NAMALWA (cell line): ENCODE measurements at regions not wholly inside any gene's neighbourhood (a gene's known extent, or its start where the extent isn't known, plus 50 kb on each side); places are given as distances from the start of the nearest gene placed in this dataset.
"Not testable (repeated sequence)": the region's sequence is repeated elsewhere in the genome, so short reads cannot be mapped to it uniquely, and the experiment has no call there.

ENCODE experiments used
- DNase-seq: peaks from one replicate; pipeline ENCODE4 v3.0.0-alpha.2; 2015; ENCODE audit warnings: low spot score

DNA sequence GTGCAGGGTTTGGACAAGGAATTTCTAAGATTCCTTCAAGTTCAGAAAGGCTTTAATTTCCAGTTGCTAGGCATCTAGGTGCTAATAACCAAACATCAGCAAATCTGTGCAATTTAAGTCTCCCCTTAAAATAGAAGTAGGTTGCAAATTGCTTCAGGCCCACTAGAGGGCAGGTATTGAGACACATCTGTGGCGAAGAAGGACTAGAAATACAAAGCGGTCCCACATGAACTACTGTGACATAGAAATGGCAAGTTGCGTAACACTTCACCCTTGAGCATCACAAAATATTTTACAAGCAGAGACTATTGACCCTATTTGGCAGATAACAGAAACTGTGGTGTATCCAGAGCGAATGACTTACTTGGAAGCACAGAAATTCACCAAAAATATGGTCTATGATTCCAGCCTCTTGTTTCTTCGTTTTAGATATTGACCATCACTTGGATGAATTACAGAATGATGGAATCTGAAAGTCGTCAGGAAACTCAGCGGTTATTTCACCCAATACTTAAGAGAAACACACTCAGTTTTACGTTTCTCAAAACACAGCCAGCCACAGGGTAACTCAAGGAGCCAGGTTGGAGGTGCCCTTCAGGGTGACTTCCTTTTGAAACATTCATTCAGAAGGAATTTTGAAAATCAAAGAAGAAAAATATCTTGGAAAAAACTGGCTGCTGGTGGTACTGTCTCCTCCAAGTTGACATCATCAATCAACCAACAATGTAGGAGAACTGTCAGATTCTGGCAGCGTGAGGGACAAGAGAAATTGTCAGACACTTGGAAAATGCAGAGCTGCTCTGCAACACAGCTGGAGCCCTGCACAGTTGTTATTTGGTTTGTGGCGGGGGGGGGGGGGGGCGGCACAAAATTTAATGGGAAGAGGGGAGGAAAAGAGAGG lies 256.3 kb upstream of the MINDY3 start:
- peak; percentile 47 for DNase-seq

DNA sequence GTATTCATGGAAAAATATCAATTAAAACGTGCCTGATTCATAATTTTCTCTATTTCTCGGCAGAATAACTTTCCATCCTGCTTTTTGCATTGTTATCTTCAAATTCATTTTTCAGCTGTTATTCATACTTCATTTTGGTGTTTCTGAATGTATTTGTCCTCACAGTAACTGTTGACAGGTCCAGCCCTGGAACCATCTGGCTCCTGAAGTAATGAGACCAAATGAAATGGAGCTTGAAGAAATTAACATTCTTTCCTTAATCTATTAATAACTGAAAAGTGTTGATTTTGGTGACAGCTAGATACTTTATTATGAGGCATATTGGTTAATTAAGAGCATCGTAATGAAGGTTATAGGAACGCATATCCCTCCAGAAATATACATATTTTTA lies 257.0 kb upstream of the MINDY3 start:
- DNase-seq = no peak

DNA sequence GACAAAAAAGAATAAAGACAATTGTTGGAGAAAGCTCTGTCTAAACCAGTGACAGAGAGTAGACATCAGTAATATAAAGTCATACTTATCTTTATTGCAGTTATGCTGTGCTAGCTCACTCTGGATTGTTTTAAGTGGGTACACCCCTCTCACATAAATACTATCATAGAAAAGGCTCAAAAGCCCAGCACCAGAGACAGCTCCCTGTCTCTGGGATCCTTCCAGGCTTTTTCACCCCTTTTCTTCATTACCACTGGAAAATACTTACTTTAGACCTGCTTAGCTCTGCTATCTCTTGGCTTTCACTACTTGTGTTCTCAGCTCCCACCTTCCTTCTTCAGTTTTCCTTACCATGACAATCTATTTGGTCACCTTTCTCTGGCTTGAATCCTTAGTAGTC lies 259.1 kb upstream of the MINDY3 start:
- DNase-seq = no peak

DNA sequence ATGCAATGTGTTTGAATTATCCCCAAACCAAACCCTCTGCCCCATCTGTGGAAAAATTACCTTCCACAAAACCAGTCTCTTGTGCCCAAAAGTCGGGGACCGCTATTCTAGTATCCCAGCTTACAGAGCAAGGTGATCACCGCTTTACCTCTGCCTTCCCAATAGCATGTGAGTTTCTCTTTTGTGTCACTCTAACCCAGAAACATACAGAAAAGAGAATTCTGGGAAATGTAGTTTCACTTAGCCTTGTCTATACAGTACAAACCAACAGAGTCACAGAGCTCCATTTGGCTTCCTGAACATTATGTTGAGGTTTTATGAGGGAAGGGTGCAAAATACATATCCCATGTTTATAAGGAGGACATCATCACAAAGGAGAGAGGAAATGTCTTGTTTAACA lies 260.3 kb upstream of the MINDY3 start:
- no peak for DNase-seq

DNA sequence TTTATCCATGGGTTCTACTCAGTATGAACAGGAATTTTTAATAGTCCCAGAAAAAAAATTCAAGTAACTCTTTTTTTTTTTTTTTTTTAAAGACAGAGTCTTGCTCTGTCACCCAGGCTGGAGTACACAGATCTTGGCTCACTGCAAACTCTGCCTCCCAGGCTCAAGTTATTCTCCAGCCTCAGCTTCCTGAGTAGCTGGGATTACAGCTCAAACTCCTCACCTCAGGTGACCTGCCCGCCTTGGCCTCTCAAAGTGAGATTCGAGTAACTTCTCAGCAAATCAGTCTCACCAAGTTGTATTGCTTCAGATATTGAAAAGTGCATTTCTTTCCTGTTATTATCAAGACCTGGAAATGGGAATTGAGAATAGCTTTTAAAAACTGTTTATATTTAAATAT lies 281.2 kb upstream of the MINDY3 start:
- DNase-seq = no peak

DNA sequence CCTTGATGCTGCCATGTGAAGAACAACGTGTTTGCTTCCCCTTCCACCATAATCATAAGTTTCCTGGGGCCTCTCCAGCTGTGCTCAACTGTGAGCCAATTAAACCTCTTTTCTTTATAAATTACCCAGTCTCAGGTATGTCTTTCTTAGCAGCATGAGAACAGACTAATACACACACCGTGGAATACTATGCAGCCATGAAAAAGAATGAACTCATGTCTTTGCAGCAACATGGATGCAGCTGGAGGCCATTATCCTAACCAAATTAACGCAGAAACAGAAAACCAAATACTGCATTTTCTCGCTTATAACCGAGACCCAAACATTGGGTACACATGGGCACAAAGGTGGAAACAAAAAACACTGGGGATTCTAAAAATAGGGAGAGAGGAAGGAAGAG lies 286.7 kb upstream of the MINDY3 start:
- DNase-seq = no peak

DNA sequence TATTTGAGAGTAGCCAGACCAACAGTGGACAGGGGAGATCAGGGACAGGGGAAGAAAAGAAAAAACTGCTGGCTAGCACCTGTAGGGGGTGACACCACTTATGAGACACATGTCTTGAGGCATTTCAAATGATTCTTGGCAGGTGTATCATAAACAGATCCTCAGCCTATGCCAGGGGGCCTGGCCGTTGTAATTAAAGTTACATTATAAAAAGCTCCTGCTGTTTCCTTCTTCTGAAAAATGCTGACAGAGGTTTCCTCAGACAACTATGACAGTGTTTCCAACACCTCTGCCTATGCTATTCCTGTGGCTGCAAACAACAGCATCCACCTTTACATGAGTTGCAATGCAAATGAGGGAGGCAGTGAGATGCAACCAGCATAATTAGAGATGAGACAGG lies 281.0 kb upstream of the PTER start:
- no peak for DNase-seq

DNA sequence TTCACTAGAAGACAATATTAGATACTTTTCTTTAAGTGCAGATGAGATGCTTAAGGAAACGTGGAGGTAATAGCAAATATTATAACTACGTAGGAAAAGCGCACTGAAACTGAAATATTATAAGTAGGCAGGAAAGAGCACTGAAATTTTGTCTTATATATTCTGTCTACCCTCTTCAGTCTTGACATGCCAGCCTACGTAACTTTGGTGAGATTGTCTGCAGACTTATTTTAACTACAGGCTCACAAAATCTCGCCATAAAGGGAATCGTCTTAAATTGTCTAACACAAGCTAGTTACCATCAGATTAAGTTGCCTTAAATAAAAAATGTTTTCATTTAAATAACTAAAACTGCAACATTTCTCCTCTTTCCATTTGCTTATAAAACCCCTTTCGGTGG lies 280.1 kb upstream of the PTER start:
- DNase-seq = no peak

DNA sequence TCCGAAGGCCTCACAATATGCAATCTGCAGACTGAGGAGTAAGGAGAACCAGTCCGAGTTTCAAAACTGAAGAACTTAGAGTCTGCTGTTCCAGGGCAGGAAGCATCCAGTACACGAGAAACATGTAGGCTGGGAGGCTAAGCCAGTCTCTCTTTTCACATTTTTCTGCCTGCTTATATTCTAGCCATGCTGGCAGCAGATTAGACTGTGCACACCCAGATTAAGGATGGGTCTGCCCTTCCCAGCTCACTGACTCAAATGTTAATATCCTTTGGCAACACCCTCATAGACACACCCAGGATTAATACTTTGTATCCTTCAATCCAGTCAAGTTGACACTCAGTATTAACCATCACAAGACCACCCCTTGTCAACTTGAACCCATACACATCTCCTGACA lies 271.7 kb upstream of the PTER start:
- not testable (repeated sequence) for DNase-seq

DNA sequence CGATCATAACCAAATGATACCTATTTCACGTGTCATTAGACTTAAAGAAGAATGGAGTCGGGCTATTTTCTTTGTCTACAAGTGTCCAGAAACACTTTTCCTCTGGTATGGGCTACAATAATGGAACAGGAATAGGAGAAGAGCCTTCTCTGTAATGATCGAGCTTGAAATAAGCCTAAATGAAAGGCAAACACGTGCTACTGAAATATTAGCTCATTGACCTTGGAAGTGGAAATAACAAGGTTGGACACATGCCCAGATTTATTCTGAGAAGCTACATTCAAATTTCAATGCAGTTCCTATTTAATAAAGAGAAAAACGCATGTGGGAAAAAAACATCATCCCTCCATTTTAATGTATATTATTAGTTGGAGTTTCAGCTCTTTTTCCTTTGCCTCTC lies 254.7 kb upstream of the PTER start:
- no peak for DNase-seq

DNA sequence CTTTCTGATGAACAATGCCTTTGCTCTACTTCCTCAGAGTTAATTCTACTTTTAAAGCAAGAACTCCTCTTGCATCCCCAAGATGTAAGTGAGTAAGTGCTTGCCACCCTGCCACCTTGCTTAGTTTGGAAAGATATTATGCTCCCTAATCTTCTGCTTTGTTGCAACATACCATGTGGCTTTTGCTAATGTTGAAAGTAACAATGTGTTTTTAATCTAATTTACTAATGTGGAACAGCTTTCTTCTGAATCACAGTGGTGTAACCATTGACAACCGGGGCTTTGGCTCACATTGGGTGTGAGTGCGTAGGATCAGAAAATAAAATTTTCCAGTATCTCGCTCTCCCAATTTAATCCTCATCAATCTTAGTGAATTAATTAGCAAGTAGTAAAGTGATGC lies 254.1 kb upstream of the PTER start:
- no peak for DNase-seq

DNA sequence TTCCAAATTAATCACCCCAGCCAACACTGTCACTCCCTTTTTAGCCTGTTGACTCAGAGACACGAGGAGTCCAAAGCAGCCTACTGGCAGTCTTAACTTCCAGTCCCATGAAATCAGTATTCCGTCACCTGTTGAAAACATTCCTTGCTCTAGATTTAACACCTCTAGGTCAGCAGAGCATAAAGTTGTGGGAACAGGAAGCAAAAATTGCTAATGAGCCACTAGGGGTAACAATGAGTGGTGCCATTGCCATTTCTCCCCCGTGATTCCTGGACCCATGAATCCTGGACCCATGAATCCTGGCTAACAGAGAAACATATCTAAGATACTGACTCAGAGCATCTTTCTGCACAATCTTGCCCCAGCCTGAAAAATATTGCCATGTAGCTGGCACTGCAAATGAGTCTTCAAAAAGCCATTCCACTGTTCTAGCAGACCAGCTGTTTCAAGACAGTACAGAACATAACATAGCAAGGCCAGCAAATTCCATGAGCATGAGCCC lies 252.7 kb upstream of the PTER start:
- no peak for DNase-seq

DNA sequence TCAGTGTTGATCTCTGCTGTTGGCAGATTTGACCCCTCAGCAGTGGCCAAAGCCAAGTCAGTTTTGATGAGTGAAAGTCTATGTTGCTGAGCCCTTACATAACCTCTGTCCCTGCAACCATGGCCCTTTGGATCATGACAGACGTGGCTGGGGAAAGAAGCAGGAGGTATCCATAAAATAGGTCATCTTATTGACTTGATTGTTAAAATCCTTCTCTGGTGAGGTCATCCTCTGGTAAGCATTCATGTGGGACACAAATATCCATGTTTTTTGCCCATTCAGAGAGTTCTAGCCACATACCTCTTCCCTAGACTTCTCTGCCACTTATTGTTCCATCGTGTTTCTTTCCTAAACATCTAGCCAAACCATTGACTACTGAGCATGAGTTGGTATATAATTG lies 251.9 kb upstream of the PTER start:
- DNase-seq = no peak

DNA sequence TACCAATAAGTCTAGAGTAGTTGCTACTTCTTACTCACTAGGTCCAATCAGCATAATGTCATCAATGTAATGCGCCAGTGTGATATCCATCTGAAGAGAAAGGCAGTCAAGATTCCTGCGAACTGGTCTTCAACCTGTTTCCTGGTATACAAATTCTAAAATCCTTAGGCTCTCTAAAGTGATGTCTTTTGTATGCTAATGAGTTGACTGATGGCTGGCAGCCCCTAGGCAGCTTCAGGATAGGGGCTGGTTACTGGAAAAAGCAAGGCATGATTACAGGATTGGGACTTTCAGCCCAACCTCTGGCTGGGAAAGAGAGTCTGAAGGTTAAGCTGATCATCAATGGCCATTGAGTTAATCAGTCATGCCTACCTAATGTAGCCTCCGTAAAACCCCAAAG lies 250.2 kb upstream of the PTER start:
- no peak for DNase-seq

DNA sequence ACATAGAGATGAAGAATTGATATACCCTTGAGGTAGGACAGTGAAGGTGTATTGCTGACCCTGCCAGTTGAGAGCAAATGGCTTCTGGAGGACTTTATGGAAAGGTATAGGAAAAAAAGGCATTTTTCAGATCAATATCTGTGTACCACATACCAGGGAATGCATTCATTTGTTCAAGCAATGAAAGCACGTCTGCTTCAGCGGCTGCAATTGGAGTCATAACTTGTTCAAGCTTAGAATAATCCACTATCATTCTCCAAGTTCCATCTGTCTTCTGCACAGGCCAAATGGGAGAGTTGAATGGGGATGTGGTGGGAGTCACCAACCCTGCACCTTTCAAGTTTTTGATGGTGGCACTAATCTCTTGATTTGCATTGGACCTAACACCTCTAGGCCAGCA lies 249.6 kb upstream of the PTER start:
- DNase-seq = no peak

DNA sequence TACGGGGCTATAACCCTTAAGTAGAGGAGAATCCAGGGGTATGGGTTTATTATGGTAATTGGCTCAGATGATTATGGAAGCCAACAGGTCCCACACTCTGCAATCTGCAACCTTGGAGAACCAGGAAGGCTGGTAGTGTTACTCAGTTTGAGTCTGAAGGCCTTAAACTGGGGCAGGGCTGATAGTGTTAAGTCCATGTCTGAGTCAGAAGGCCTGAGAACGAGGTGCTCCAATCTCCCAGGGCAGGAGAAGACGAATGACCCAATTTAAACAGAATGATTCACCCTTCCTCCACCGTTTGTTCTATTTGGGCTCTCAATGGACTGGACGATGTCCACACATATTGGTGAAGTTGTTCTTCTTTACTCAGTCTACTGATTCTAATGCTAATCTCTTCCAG lies 244.5 kb upstream of the PTER start:
- DNase-seq = no peak

DNA sequence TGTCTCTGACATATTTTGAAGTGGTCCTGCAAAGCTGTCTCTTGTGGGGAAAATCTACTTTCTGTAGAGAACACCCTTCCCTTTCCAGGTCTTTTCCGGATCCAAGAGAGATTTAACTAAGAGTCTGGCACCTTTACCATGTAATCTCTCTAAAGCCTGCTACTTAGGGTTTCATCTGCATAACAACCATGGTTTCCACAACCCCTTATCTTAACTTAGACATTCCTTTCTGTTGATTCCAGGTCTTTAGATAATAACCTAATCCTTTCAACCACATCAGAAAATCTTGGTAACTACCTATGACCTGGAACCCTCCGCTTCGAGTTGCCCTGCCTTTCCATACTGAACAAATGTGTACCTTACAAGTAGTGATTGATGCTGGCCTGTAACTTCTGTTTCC lies 243.6 kb upstream of the PTER start:
- DNase-seq = no peak

DNA sequence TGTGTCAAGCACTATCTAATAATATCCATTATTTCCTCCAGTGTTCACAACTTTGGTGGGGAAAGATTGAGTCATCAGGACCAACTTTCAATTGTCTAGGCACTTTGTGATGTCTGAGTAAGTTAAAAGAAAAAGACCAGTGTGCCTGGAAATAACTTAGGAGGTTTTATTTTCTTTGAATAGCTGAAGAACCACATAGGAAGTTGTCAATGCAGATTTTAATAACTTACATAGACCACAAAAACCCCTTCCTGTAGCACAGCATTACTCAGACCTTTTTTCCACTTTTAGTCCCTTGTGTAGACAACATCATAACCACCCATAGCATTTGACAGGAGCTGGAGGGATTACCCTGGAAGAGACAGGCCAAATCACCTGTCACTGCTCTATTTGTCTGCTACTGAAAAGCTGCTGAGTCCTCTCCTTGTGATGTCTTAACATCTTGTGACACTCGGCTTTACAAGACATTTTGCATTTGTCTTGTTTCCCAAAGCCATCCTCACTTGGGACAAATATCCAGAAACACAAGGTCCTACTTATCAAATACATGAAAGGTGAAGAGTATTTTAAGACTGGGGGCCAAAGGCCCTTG lies 241.5 kb upstream of the PTER start:
- no peak for DNase-seq

DNA sequence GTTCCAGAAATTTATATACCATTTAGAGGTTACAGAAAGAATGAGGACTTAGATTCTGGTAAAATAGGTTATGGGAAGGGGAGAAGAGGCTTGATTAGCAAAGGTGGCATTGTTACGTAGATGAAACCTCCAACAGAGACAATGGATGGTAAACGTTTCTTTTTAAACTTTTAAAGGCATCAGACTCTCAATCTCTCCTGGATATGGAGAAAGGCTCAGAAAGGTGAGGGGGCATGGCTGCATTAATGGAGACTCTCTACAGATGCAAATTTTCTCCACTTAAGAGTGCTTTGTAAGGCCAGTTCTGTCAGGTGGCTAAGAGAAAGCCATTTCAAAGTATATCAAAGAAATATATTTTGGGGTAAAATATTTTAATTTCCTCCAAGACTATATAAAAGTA lies 240.9 kb upstream of the PTER start:
- DNase-seq = no peak

DNA sequence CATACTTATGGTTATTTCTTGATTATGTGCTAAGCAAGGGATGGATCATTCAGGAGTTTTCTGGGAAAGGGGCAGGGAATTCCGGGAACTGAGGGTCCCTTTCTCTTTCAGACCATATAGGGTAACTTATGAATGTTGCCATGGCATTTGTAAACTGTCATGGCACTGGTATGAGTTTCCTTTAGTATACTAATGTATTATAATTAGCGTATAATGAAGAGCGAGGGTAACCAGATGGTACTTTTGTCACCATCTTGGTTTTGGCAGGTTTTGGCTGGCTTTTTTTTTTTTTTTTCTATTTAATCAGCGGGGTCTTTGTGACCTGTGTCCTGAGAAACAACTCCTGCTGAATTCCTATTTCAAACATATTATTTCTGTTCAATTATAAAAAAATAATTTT lies 237.6 kb upstream of the PTER start:
- DNase-seq = no peak

DNA sequence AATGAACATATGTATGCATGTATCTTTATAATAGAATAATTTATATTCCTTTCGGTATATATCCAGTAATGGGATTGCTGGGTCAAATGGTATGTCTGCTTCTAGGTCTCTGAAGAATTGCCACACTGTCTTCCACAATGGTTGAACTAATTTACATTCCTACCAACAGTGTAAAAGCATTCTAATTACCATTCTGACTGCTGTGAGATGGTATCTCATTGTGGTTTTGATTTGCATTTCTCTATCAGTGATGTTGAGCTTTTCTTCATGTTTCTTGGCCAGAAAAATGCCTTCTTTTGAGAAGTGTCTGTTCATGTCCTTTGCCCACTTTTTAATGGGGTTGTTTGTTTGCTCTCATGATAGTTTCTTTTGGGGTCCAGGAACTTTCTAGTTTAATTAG lies 213.2 kb upstream of the PTER start:
- not testable (repeated sequence) for DNase-seq

DNA sequence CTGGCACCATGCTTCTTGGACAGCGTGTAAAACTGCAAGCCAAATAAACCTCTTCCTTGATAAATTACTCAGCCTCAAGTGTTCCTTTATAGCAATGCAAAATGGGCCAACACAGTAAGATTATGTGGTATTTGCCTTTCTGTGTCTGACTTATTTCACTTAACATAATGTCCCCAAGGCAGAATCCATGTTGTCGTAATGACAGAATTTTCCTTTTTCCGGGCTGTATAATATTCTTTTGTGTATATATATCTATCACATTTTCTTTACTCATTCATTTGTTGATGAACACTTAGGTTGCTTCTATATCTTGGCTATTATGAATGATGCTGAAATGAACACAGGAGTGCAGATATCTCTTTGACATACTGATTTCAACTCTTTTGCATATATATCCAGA lies 209.1 kb upstream of the PTER start:
- no peak for DNase-seq

DNA sequence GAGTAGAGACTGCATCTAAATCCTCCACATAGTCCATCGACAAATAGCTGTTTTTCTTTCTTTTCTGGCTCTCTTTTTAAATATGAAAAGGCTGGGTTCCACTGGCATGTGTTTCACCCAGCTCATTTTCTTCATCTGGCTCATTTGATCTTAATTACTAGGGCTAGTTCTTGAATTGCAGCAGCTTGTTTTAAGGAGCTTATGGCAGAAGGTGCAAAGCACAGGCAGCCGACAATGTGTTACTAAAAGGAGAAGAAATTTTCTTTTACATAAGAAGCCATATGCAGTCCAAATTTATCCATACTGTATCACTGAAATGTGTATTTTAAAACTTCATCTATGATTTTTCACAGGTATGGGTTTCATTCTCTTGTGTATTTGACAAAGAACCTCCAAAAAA lies 205.6 kb upstream of the PTER start:
- DNase-seq = no peak
